HG03064 (cell line): ENCODE measurements at regions not wholly inside any gene's neighbourhood (a gene's known extent, or its start where the extent isn't known, plus 50 kb on each side); places are given as distances from the start of the nearest gene placed in this dataset.
"Not testable (repeated sequence)": the region's sequence is repeated elsewhere in the genome, so short reads cannot be mapped to it uniquely, and the experiment has no call there.

ENCODE experiments used
- ATAC-seq: cut with Tn5 transposase; IDR thresholded peaks from one replicate; pipeline ENCODE4 v1.9.1; 2021; ENCODE audit warnings: low read depth; ENCODE audit not compliant: unreplicated experiment

DNA sequence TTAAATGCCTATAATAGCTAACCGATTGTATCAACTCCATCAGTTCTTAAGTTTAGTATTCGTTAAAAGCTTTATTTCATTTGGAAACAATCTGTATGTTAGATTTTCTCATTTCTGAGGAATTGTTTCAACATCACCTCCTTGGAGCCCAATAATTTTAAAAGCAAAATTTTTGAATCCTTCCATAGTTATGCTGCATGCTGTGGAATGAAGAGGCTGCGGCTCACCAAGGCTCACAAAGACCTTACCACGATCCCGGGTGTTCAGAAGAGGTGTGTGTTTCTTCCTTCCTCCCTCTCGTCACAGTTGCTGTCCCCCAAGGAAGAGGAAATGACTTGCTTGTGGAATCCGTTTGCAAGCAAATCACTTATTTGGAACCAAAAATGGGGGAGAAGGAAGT lies 143.8 kb downstream of the FGF1 start:
- no peak for ATAC-seq

- no peak for ATAC-seq
Observed at GRCh38 chr5:142540922-142541422, 144.9 kb downstream of the FGF1 start.

- no peak for ATAC-seq
Observed at GRCh38 chr5:142539154-142539740, 146.6 kb downstream of the FGF1 start.

DNA sequence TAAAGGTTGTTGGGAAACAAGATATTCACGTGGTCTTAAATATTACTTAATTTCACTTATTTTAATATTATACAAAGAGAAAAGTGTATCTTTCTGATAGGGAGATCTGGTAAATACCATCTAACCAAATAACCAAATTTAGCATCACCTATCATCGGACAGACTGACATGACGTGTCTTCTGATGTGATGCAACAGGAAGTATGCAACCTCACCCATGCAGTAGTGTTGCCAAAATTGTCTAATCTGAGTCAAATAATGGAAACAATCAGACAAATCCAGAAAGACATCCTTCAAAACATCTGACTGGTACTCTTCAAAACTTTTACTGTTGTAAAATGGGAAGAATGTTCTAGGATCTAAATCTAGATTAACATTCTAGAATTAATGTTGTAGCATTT lies 148.0 kb downstream of the FGF1 start:
- ATAC-seq, result no peak

GRCh38 chr5:142532781-142533176 lies 153.1 kb downstream of the FGF1 start:
- ATAC-seq, result no peak

DNA sequence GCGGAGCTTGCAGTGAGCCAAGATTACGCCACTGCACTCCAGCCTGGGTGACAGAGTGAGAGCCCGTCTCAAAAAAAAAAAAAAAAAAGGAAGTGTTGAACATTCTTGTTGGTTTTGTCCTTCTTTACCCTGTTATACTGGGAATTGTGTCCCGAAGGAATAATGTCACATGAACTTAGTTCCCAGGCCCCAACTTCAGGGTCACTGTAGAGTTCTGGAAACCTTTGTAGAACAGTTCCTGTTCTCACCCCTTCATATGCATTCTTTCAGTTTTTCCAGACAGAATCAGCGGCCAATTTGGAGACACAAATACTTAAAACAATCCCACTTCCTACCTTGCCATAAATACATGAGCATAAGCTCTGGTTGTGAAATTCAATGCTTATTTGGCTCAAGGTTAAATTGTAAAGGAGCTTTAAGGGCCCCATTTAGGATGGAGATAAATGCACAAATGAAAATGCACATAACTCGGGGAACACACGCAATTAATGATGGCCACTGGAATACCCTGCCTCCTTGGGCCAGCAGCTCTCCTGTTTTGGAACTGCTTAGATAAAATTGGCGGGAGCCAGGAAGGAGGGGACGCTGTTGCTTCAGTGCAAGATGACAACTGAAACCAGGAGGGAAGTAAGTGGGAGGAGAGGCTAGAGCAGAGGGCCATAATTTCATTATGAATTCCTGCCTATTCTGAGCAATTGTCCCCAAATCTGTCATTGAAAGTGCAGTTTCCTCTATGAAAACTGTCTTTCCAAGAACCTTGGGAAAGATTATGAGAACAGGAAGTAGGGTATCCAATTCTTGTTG lies 153.7 kb downstream of the FGF1 start:
- no peak for ATAC-seq

DNA sequence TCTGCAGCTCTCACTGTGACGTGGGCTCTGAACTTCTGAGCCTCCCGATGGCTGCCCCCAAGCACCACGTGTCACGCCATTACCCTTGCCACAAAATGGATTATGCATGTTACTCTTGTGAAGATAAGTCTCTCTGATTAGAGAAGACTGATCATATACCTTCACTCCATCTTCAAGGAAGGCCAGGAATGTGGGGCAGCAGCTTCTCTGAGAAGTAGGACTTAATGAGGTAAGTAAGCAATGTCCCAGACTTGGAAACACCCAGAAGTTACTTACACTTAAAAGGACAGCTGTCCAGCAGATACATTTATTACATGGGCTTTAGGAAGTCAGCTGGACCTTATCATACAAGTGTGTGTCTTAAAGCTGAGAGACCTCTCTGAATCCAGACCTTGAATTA lies 155.0 kb downstream of the FGF1 start:
- ATAC-seq, result no peak

DNA sequence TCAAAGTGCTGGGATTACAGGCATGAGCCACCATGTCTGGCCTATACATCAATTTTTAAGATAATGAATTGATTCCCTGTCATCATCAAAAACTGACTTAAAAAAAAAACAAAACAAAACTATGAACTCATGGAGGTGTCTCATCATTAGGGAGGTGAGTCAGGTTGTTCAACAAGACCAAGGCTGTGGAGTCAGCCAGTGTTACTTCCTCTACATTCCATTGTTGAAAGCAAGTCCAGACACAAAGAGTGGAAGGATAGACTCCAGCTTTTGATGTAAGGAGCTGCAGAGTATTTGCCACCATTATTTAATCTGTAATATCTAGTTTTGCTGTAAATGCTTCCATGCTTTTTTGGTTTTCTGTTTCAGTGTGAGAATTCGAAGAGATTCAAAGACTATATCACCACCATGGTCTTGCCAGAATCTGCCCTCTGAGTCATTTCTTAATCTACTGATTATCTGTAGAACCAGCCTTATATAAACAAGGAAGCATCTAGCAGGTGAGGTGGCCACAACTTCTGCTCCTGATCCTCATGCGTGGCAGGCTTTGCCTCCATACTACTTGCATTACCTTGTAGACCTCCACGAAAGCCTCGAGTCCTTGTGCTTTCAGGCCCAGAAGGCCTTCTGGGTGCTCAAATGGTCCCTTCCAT lies 156.1 kb downstream of the FGF1 start:
- no peak for ATAC-seq

GRCh38 chr5:142527664-142528295 lies 158.1 kb downstream of the FGF1 start:
- ATAC-seq, result no peak

GRCh38 chr5:142527234-142527633 lies 158.7 kb downstream of the FGF1 start:
- ATAC-seq, result no peak

- ATAC-seq, result no peak
Observed at GRCh38 chr5:142522983-142523382, 162.9 kb downstream of the FGF1 start.

- no peak for ATAC-seq
Observed at GRCh38 chr5:142521706-142522105, 164.2 kb downstream of the FGF1 start.

DNA sequence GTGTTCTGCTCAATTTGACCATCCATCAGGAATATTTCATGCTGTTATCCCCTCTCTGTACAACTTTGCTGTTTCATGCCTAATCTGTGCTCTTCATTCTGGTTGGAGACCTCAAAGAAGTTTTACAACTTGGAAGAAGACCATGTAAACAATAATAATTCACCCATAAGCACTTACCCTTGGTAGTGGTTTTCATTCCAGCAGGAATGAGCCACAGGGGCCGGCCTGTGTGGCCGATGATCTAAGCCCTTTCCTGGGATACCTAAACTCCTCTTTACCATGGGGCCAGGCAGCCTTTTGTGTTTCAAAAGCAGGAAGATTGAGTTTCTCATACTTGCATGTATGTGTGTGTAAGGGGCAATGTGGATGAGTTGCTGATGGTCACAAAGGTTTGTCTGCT lies 165.0 kb downstream of the FGF1 start:
- no peak for ATAC-seq

DNA sequence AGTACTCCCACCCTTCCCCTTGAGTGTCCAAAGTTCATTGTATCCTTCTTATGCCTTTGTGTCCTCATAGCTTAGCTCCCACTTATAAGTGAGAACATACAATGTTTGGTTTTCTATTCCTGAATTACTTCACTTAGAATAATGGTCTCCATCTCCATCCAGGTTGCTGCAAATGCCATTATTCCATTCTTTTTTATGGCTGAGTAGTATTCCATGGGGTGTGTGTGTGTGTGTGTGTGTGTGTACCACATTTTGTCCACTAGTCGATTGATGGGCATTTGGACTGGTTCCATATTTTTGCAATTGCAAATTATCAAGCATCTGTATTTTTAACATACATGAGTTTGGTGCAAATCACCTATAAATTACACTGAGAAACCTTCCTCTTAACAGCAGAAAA lies 166.0 kb downstream of the FGF1 start:
- ATAC-seq, result not testable (repeated sequence)

DNA sequence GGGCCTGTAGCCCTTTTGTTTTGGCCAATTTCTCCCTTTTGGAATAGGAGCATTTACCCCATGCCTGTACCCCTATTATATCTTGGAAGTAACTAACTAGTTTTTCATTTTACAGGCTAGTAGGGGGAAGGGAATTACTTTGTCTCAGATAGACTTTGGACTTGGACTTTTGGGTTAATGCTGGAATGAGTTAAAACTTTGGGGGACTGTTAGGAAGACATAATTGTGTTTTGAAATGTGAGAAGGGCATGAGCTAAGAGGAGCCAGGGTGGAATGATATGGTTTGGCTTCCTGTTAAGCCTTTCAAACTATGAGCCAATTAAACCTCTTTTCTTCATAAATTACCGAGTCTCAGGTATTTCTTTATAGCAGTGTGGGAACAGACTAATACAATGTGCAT lies 168.1 kb downstream of the FGF1 start:
- ATAC-seq, result no peak

GRCh38 chr5:142516732-142517131 lies 169.2 kb downstream of the FGF1 start:
- no peak for ATAC-seq

GRCh38 chr5:142515036-142515435 lies 170.9 kb downstream of the FGF1 start:
- no peak for ATAC-seq

- ATAC-seq, result no peak
Observed at GRCh38 chr5:142514196-142514595, 171.7 kb downstream of the FGF1 start.

GRCh38 chr5:142512043-142513042 lies 173.5 kb downstream of the FGF1 start:
- ATAC-seq, result no peak

DNA sequence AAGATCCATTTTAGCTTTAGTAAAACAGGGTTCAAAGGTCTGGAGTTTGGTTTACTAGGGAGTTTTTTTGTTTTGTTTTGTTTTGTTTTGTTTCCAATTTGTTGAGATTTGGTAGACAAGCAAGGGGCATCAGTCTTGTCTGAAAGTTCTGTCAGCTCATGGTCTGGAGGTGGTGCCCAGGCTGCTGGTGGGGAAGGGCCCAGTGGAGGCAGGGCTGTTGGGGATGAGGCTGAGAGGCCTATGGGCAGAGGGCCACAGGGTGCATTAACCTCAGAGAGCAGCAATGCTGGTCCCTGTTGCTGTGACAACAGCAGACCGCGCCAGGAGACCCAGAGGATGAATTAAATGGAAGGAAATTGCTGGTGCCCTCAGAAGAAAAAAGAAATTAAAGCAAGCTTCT lies 174.5 kb downstream of the FGF1 start:
- ATAC-seq, result no peak
